ENCODE measurements at regions not wholly inside any gene's neighbourhood (a gene's known extent, or its start where the extent isn't known, plus 50 kb on each side); places are given as distances from the start of the nearest gene placed in this dataset.

DNA sequence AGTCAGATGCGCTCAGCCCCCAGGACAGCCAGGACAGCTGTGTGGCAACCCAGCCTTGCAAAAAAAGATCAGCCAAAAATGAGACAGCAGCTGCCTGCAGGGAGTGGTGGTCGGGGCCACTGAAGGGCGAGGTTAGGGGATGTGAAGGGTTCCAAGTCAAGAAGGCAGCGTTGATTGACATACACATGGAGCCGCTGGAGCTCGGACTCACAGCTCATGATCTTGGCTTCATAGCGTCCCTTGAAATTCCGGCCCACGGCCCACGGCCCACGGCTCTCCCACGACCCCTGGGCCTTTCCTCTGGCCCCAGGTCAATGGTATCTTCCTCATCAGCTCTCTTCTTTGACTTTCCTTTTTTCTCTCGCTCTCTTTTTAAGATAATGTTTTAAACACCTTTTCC lies 390.0 kb upstream of the IRX4 start:
- H3K4me3 ChIP-seq (ENCODE audit: extremely low read depth, insufficient read depth, low read length, poor library complexity, severe bottlenecking), result no peak overlapping the region
- no peaks in the 10 kb centered on the region for H3K36me3 ChIP-seq (ENCODE audit: control insufficient read depth, insufficient read depth, low read length)
- 87 to 88% methylated on average over 12 to 13 of the region's 13 CpGs for WGBS, 2 experiments (ENCODE audit: insufficient coverage in 2 of 2)
- no peaks in the 10 kb centered on the region for H3K9me3 ChIP-seq (ENCODE audit: control insufficient read depth, low read length)
- no peaks in the 10 kb centered on the region for H3K4me1 ChIP-seq (ENCODE audit: control insufficient read depth, insufficient read depth, low read length, poor library complexity, severe bottlenecking)
- H3K27ac ChIP-seq (ENCODE audit: low read depth, low read length, severe bottlenecking), result no peak overlapping the region

DNA sequence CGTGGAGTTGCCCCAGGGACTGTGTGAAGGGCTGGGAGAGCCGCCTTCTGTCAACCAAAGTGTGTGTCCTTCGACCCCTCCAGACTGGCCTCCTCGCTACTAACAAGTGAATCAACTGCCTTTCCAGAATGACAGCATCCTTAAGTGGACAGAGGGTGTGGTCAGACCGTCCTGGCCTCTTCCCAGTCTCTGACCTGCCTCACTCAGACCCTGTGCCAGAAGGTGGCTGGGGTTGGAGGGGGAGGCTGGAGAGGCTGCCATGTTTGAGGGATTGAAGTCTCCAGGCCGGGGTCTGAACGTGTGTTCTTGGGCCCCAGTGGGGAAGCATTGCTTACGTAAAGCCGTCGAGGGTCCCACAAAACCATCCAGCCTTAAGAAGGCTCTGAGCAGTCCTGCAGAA lies 389.3 kb upstream of the IRX4 start:
- no peaks in the 10 kb centered on the region for H3K36me3 ChIP-seq (ENCODE audit: control insufficient read depth, insufficient read depth, low read length)
- no peaks in the 10 kb centered on the region for H3K4me1 ChIP-seq (ENCODE audit: control insufficient read depth, insufficient read depth, low read length, poor library complexity, severe bottlenecking)
- no peak overlapping the region for H3K4me3 ChIP-seq (ENCODE audit: extremely low read depth, insufficient read depth, low read length, poor library complexity, severe bottlenecking)
- WGBS, 2 experiments (ENCODE audit: insufficient coverage in 2 of 2), result 91 to 97% methylated on average over 5 to 7 of the region's 10 CpGs
- H3K9me3 ChIP-seq (ENCODE audit: control insufficient read depth, low read length), result no peaks in the 10 kb centered on the region
- no peak overlapping the region for H3K27ac ChIP-seq (ENCODE audit: low read depth, low read length, severe bottlenecking)

DNA sequence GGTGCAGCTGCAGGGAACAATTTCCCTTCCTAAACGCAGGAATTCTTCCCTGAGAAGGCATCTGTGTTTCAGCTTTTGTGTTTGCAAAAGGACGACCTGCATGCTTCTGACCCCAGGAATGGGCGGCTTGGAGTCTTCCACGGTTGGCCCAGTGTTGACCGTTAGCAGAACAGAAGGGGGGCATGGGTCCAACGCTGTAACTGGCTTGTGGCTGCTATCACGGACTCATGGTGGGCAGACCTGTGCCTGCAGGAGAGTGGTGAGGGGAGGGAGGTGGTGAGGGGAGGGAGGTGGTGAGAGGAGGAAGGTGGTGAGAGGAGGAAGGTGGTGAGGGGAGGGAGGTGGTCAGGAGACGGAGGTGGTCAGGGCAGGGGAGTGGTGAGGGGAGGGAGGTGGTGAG lies 388.6 kb upstream of the IRX4 start:
- WGBS, 2 experiments (ENCODE audit: insufficient coverage in 2 of 2), result 36 to 67% methylated on average over 7 to 8 of the region's 8 CpGs
- Histone ChIP-seq H3K27ac (ENCODE audit: low read depth, low read length, severe bottlenecking) (no peak overlapping the region), H3K36me3 (ENCODE audit: control insufficient read depth, insufficient read depth, low read length) (no peaks in the 10 kb centered on the region), H3K9me3 (ENCODE audit: control insufficient read depth, low read length) (no peaks in the 10 kb centered on the region), H3K4me3 (ENCODE audit: extremely low read depth, insufficient read depth, low read length, poor library complexity, severe bottlenecking) (no peak overlapping the region), H3K4me1 (ENCODE audit: control insufficient read depth, insufficient read depth, low read length, poor library complexity, severe bottlenecking) (no peaks in the 10 kb centered on the region)

DNA sequence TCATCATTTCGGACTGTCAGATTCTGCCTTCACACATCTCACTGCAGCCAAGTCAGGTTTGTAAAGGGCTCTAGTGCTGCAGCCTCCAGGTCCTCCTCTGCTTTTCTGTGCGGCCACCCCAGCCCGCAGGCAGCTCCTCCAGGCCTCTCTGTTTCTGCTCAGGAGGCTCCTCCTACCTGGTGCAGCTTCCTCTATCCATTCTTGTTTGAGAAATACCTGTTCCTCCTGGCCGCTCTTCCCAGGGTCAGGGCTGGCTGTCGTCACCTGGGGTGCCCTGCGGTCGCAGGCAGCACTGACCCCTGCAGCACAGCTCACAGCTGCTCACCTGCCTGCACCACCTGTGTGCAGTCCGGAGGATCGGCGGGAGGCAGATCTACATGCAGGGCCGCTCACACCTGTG lies 387.7 kb upstream of the IRX4 start:
- Histone ChIP-seq H3K27ac (ENCODE audit: low read depth, low read length, severe bottlenecking) (no peak overlapping the region), H3K4me1 (ENCODE audit: control insufficient read depth, insufficient read depth, low read length, poor library complexity, severe bottlenecking) (no peaks in the 10 kb centered on the region), H3K9me3 (ENCODE audit: control insufficient read depth, low read length) (no peaks in the 10 kb centered on the region), H3K36me3 (ENCODE audit: control insufficient read depth, insufficient read depth, low read length) (no peaks in the 10 kb centered on the region), H3K4me3 (ENCODE audit: extremely low read depth, insufficient read depth, low read length, poor library complexity, severe bottlenecking) (no peak overlapping the region)
- 78 to 84% methylated on average over 4 to 7 of the region's 11 CpGs for WGBS, 2 experiments (ENCODE audit: insufficient coverage in 2 of 2)

DNA sequence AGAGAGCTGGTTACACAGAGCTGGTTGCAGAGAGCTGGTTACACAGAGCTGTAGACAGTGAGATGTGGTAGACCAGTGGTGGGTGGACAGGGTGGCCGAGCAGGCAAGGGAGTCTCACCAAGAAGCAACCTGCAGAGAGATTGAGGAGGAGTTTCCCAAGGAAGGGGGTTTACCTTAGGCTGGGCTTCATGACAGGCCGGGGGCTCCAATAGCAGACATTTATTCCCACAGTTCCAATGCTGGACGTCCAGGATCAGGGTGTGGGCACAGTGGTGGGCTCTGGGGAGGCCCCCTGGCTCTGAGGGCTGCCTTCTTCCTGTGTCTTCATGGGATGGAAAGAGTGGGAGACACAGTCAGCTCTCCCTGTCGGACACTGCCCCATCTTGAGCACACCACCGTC lies 386.9 kb upstream of the IRX4 start:
- no peaks in the 10 kb centered on the region for H3K36me3 ChIP-seq (ENCODE audit: control insufficient read depth, insufficient read depth, low read length)
- H3K4me3 ChIP-seq (ENCODE audit: extremely low read depth, insufficient read depth, low read length, poor library complexity, severe bottlenecking), result no peak overlapping the region
- no peak overlapping the region for H3K27ac ChIP-seq (ENCODE audit: low read depth, low read length, severe bottlenecking)
- H3K4me1 ChIP-seq (ENCODE audit: control insufficient read depth, insufficient read depth, low read length, poor library complexity, severe bottlenecking), result no peaks in the 10 kb centered on the region
- 57 to 92% methylated on average over 2 to 4 of the region's 5 CpGs for WGBS, 2 experiments (ENCODE audit: insufficient coverage in 2 of 2)
- no peaks in the 10 kb centered on the region for H3K9me3 ChIP-seq (ENCODE audit: control insufficient read depth, low read length)

DNA sequence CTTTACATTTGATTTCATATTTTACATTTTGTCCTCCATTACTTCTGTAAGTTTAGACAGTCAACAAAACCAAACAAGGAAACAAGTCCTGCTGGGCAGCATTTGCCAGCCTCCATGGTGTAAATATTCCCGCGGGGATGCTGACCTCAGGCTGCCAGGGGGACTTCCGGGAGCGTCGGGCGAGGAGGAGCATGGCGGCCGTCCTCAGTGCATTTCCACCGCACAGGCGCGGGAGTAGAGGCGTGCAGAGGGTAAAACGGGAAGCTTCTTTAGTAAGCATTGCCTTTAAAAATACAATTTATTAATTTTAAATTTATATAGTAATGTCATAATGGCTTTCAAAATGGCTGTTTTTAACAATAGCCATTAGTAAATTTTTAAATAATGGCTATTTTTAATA lies 385.3 kb upstream of the IRX4 start:
- H3K36me3 ChIP-seq (ENCODE audit: control insufficient read depth, insufficient read depth, low read length), result no peaks in the 10 kb centered on the region
- no peak overlapping the region for H3K27ac ChIP-seq (ENCODE audit: low read depth, low read length, severe bottlenecking)
- 80 to 98% methylated on average over 2 to 7 of the region's 13 CpGs for WGBS, 2 experiments (ENCODE audit: insufficient coverage in 2 of 2)
- H3K4me1 ChIP-seq (ENCODE audit: control insufficient read depth, insufficient read depth, low read length, poor library complexity, severe bottlenecking), result no peaks in the 10 kb centered on the region
- no peak overlapping the region for H3K4me3 ChIP-seq (ENCODE audit: extremely low read depth, insufficient read depth, low read length, poor library complexity, severe bottlenecking)
- H3K9me3 ChIP-seq (ENCODE audit: control insufficient read depth, low read length), result no peaks in the 10 kb centered on the region

DNA sequence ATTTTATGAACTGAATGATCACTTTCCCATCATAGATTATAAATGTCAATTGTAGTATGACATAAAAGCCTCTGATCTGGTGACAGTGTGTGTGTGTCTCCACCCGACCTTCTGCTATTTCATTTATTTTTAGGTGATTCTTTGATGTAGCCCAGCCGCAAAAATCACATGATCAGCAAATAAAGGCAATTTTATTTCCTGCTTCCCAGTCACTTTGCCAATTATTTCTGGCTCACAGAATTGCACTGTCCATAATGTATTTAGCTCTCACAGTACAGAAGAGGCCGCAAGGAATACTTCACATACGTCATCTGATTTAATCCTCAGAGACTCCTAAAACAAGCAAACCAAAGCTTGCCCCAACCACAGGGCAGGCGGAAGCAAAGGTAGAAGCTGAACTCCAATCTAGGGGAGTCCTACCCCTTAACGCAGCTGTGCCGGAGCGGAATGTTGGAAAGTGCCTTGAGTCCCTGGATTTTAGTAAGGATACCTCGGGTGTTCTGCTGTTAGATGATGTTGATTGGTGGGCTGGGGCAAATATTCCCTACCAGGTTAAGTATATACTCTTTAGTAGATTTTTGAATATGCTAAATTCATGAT lies 384.0 kb upstream of the IRX4 start:
- 100% methylated on average over 2 to 5 of the region's 9 CpGs for WGBS, 2 experiments (ENCODE audit: insufficient coverage in 2 of 2)

DNA sequence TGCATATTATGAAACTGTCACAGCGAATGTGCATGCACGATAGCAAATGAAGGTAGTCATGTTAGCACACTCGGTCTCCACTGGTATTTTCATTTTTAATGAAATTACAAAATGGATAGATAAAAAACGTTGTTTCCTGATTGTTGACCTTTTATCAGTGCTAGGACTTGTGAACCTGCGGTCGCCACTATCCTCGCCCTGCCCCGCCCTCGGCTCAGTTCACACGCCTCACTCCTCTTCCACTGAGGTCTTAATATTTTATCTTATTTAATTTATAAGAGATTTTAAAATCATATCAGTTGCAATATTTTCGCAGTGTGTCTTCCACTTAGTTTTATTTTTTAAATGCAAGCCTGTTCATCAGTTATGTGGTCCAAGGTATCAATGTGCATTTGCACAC lies 382.6 kb upstream of the IRX4 start:
- H3K4me3 ChIP-seq (ENCODE audit: extremely low read depth, insufficient read depth, low read length, poor library complexity, severe bottlenecking), result no peak overlapping the region
- H3K4me1 ChIP-seq (ENCODE audit: control insufficient read depth, insufficient read depth, low read length, poor library complexity, severe bottlenecking), result no peaks in the 10 kb centered on the region
- no peaks in the 10 kb centered on the region for H3K36me3 ChIP-seq (ENCODE audit: control insufficient read depth, insufficient read depth, low read length)
- no peaks in the 10 kb centered on the region for H3K9me3 ChIP-seq (ENCODE audit: control insufficient read depth, low read length)
- whole genome bisulfite sequencing, 2 experiments (ENCODE audit: insufficient coverage in 2 of 2), result 83% methylated on average over 1 to 2 of the region's 11 CpGs
- no peak overlapping the region for H3K27ac ChIP-seq (ENCODE audit: low read depth, low read length, severe bottlenecking)

More for the DNA sequence above, 384.0 kb upstream of the IRX4 start:
- no peaks in the 10 kb centered on the region for H3K36me3 ChIP-seq (ENCODE audit: control insufficient read depth, insufficient read depth, low read length)
- H3K9me3 ChIP-seq (ENCODE audit: control insufficient read depth, low read length), result no peaks in the 10 kb centered on the region
- H3K27ac ChIP-seq (ENCODE audit: low read depth, low read length, severe bottlenecking), result no peak overlapping the region
- no peaks in the 10 kb centered on the region for H3K4me1 ChIP-seq (ENCODE audit: control insufficient read depth, insufficient read depth, low read length, poor library complexity, severe bottlenecking)
- no peak overlapping the region for H3K4me3 ChIP-seq (ENCODE audit: extremely low read depth, insufficient read depth, low read length, poor library complexity, severe bottlenecking)

DNA sequence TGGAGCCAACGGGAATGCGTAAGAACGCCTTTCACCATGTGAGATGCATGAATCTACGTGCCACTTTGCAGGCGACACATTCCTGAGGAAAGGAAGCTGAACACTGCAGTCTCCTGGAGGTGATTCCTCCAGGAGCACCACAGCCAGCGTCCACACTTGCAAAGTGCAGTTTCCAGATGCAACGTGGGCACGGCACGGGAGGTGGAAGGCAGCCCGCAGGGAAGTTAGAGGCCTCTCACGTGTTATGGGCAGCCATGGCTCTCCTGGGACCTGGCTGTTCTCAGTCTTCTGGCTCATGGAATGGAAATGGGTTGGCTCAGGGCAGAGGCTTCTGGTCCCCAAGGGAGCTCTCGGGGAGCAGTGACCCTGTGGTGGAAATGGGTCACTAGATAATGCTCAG lies 381.0 kb upstream of the IRX4 start:
- WGBS, 2 experiments (ENCODE audit: insufficient coverage in 2 of 2), result 85 to 92% methylated on average over 11 to 12 of the region's 12 CpGs
- Histone ChIP-seq H3K36me3 (ENCODE audit: control insufficient read depth, insufficient read depth, low read length) (no peaks in the 10 kb centered on the region), H3K4me1 (ENCODE audit: control insufficient read depth, insufficient read depth, low read length, poor library complexity, severe bottlenecking) (no peaks in the 10 kb centered on the region), H3K4me3 (ENCODE audit: extremely low read depth, insufficient read depth, low read length, poor library complexity, severe bottlenecking) (no peak overlapping the region), H3K9me3 (ENCODE audit: control insufficient read depth, low read length) (no peaks in the 10 kb centered on the region), H3K27ac (ENCODE audit: low read depth, low read length, severe bottlenecking) (no peak overlapping the region)

DNA sequence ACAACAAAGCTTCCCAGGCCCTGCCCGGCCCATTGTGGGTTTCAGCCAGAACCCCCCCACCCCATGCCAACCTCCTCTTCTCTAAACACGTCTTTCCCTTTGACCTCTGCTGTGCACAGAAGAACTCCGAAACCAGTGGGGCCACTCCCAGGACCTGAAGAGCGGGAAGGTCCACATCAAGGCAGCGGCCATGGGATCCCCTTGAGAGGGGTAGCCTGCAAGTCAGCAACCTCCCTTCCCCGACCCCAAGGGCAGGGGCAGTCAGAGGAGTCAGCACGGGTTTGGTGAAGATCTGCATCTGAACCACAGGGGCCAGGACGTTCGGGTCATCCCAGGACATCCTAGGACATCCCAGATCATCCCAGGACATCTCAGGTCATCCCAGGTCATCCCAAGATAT lies 379.9 kb upstream of the IRX4 start:
- no peaks in the 10 kb centered on the region for H3K9me3 ChIP-seq (ENCODE audit: control insufficient read depth, low read length)
- WGBS, 2 experiments (ENCODE audit: insufficient coverage in 2 of 2), result 81 to 87% methylated on average over 7 to 8 of the region's 9 CpGs
- no peak overlapping the region for H3K27ac ChIP-seq (ENCODE audit: low read depth, low read length, severe bottlenecking)
- H3K36me3 ChIP-seq (ENCODE audit: control insufficient read depth, insufficient read depth, low read length), result no peaks in the 10 kb centered on the region
- no peaks in the 10 kb centered on the region for H3K4me1 ChIP-seq (ENCODE audit: control insufficient read depth, insufficient read depth, low read length, poor library complexity, severe bottlenecking)
- H3K4me3 ChIP-seq (ENCODE audit: extremely low read depth, insufficient read depth, low read length, poor library complexity, severe bottlenecking), result no peak overlapping the region

DNA sequence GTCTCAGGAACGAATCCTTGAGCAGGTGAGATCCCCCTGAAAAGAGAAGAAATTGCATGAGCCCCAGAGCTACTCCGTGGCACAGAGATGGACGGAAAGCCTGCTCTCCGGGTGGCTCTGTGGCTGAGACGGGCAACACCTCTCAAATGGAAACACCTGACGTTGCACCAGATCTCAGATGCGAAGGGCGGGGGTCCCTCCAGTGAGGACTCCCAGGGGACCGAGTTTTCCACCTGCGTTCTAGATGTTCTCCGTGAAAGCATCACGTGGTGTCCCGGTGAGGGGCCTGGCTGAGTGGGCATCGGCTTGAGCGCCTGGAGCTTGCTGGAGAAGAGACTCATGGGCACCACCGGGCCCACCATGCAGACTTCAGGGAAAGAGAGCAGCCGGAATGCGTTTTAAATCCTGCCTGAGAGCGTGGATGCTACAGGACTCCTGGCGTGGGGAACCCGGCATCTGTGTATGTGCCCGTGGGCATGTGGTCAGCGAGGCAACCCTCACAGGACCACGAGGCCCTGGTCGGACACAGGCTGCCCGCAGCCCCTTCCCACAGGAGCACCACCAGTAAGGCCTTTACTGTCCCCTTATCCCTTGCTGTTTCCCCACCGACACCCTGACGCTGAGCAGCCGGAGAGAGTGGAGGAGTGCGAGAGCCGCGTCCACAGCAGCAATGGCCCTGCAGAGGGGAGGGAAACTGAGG lies 378.4 kb upstream of the IRX4 start:
- Histone ChIP-seq H3K27ac (ENCODE audit: low read depth, low read length, severe bottlenecking) (no peak overlapping the region), H3K4me3 (ENCODE audit: extremely low read depth, insufficient read depth, low read length, poor library complexity, severe bottlenecking) (no peak overlapping the region), H3K36me3 (ENCODE audit: control insufficient read depth, insufficient read depth, low read length) (no peaks in the 10 kb centered on the region), H3K9me3 (ENCODE audit: control insufficient read depth, low read length) (no peaks in the 10 kb centered on the region), H3K4me1 (ENCODE audit: control insufficient read depth, insufficient read depth, low read length, poor library complexity, severe bottlenecking) (no peaks in the 10 kb centered on the region)
- WGBS, 2 experiments (ENCODE audit: insufficient coverage in 2 of 2), result 87 to 92% methylated on average over 27 to 32 of the region's 32 CpGs
